GM12878 (cell line): ENCODE measurements at regions not wholly inside any gene's neighbourhood (a gene's known extent, or its start where the extent isn't known, plus 50 kb on each side); places are given as distances from the start of the nearest gene placed in this dataset.

Experiments used
- ATAC-seq: fragments of 200-7000 bp; cut with Tn5 transposase; 3 replicates; pipeline ENCODE4 v1.9.1; 2020; ENCODE audit warnings: mild to moderate bottlenecking, moderate library complexity
- BruUV-seq: library from RNA; stranded (reverse); fragments of 400-500 nt; replicated peaks from 2 replicates; lab custom pipeline; 2021; lab: Mats Ljungman, UMichigan
- CTCF ChIA-PET: fragments of 300-600 bp; sonication (Branson Sonifier 250); formaldehyde crosslinking; extraction: SDS; loops from one replicate; lab custom pipeline; 2021; ENCODE audit warnings: inconsistent platforms; lab: Yijun Ruan, JAX
- POLR2A ChIA-PET: fragments of 350-600 bp; formaldehyde crosslinking; extraction: SDS; loops from one replicate; lab custom pipeline; 2021; ENCODE audit warnings: inconsistent platforms; lab: Charles Lee
- RAD21 ChIA-PET: fragments of 300-600 bp; sonication (Branson Sonifier 250); formaldehyde crosslinking; loops from one replicate; lab custom pipeline; 2023; ENCODE audit warnings: antibody characterized with exemption; ENCODE audit not compliant: unreplicated experiment; lab: Charles Lee
- SMC1A ChIA-PET: fragments of 300-600 bp; sonication (Branson Sonifier 250); formaldehyde crosslinking; loops from one replicate; lab custom pipeline; 2023; ENCODE audit not compliant: unreplicated experiment, uncharacterized antibody; lab: Charles Lee
- DNase-seq: peaks from one replicate; pipeline ENCODE4 v3.0.0-alpha.2; 2011; ENCODE audit warnings: low read depth, low spot score
- FAIRE-seq: peaks from 3 replicates; lab custom pipeline; 2011; peaks lifted over from hg19 to GRCh38; lab: Jason Lieb, UNC
- H2AFZ ChIP-seq: 2 replicates; pipeline ENCODE4 v1.6.0; 2011; ENCODE audit warnings: low read depth, low read length, control low read depth; ENCODE audit not compliant: control insufficient read depth
- H3K27ac ChIP-seq: 2 replicates; pipeline ENCODE4 v1.5.1; 2011; ENCODE audit warnings: control low read depth; ENCODE audit not compliant: control insufficient read depth, insufficient read depth
- H3K27me3 ChIP-seq, 2 experiments: replicated peaks in 1 of 2; 2 replicates each; pipeline versions ENCODE4 v1.6.0 to v1.6.1; 2011; ENCODE audit warnings: low read length in 1 of 2; ENCODE audit not compliant: control insufficient read depth in 2 of 2, insufficient read depth in 2 of 2
- H3K36me3 ChIP-seq, 2 experiments: 2 replicates each; pipeline ENCODE4 v1.5.1; 2011; ENCODE audit warnings: low read length in 1 of 2; ENCODE audit not compliant: control insufficient read depth in 2 of 2, insufficient read depth in 2 of 2
- H3K4me1 ChIP-seq: 2 replicates; pipeline ENCODE4 v1.6.1; 2011; ENCODE audit warnings: mild to moderate bottlenecking, low read length, moderate library complexity, mixed read lengths; ENCODE audit not compliant: control insufficient read depth, insufficient read depth
- H3K4me2 ChIP-seq: 2 replicates; pipeline ENCODE4 v1.6.0; 2011; ENCODE audit warnings: control low read depth; ENCODE audit not compliant: control insufficient read depth, insufficient read depth
- H3K4me3 ChIP-seq: fragments of 200-600 bp; sonication (generic); 2 replicates; pipeline ENCODE4 v1.5.1; 2016
- H3K79me2 ChIP-seq: 2 replicates; pipeline ENCODE4 v1.6.0; 2011; ENCODE audit warnings: low read length; ENCODE audit not compliant: control insufficient read depth, insufficient read depth
- H3K9ac ChIP-seq: 2 replicates; pipeline ENCODE4 v1.8.0; 2011; ENCODE audit warnings: low read length, control low read depth, mixed read lengths; ENCODE audit not compliant: control insufficient read depth, insufficient read depth
- H3K9me3 ChIP-seq: replicated peaks from 3 replicates; pipeline ENCODE4 v1.5.1; 2011; ENCODE audit warnings: mild to moderate bottlenecking, low read length; ENCODE audit not compliant: control insufficient read depth, insufficient read depth
- H4K20me1 ChIP-seq: 2 replicates; pipeline ENCODE4 v1.6.0; 2011; ENCODE audit not compliant: control insufficient read depth, insufficient read depth
- BHLHE40 ChIP-seq, 2 experiments: fragments of 450-650 bp in 1 of 2; IDR thresholded peaks; 2 replicates each; pipeline ENCODE4 v1.6.1; 2011 to 2017; ENCODE audit warnings: low read depth in 2 of 2, borderline replicate concordance in 1 of 2, improper control_type of control experiment in 1 of 2, low read length in 1 of 2, mild to moderate bottlenecking in 1 of 2
- CBX5 ChIP-seq: sonication (generic); IDR thresholded peaks from 2 replicates; pipeline ENCODE4 v1.6.1; 2016; ENCODE audit warnings: low read depth, moderate library complexity, mild to moderate bottlenecking, inconsistent platforms
- CEBPB ChIP-seq, 2 experiments: fragments of 150-350 bp in 1 of 2; IDR thresholded peaks; 2 replicates each; pipeline ENCODE4 v1.6.1; 2012 to 2014; ENCODE audit warnings: low read depth in 2 of 2, low read length in 2 of 2, borderline replicate concordance in 1 of 2, inconsistent platforms in 1 of 2
- EED ChIP-seq: sonication (generic); IDR thresholded peaks from 2 replicates; pipeline ENCODE4 v1.6.1; 2016; ENCODE audit warnings: antibody characterized with exemption, low read depth
- JUNB ChIP-seq: IDR thresholded peaks from 2 replicates; pipeline ENCODE4 v1.6.1; 2016; ENCODE audit warnings: antibody characterized with exemption, mild to moderate bottlenecking
- RBBP5 ChIP-seq: fragments of 200-600 bp; sonication (generic); conservative IDR thresholded peaks from 2 replicates; pipeline ENCODE4 v1.6.1; 2016
- RELA ChIP-seq: fragments of 450-650 bp; IDR thresholded peaks from 2 replicates; pipeline ENCODE4 v1.8.0; 2014; ENCODE audit warnings: borderline replicate concordance; ENCODE audit not compliant: partially characterized antibody
- WRNIP1 ChIP-seq: IDR thresholded peaks from 2 replicates; pipeline ENCODE4 v1.6.1; 2011; ENCODE audit warnings: low read depth, low read length, improper control_type of control experiment, borderline replicate concordance
- whole genome bisulfite sequencing: methylation state at CpG from one replicate; pipeline ENCODE4 v1.1.6; 2016; ENCODE audit warnings: low lambda C conversion rate; ENCODE audit not compliant: insufficient replicate concordance, insufficient coverage; ENCODE audit errors: missing lambda C conversion rate; 5-methylcytosine and 5-hydroxymethylcytosine counted together
- in situ Hi-C: fragments of 300-500 bp; cut with MboI; formaldehyde crosslinking; loops from 9 replicates; pipeline ENCODE4 v1.14.3; 2018; ENCODE audit warnings: mixed read lengths
- intact Hi-C: fragments of 100-400 bp; cut with micrococcal nuclease; formaldehyde crosslinking; loops from one replicate; pipeline ENCODE4 v1.14.2; 2022; ENCODE audit not compliant: unreplicated experiment

DNA sequence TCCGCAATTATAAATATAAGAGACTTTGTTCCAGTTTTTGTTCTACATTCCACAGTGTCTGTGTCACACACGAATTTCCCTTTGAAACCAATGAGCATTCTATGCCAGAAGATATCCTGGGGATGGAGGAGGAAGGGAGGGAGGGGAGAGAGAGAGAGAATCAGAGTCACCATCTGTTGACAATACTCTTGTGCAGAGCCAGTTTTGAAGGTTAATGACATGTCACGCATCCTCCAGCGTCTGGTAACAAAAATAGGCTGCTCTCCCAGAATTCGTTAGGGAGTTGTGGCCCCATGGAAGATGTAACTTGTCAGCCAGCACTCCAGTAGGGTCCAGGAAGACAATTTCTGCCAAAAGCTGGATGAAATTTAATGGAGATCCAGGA lies 213.5 kb upstream of the KRR1 start:
- Histone ChIP-seq H3K36me3 (no peaks in the 10 kb centered on the region), H3K9me3 (no peaks in the 10 kb centered on the region), H3K4me3 (no peak overlapping the region), H3K27me3 (no peaks in the 10 kb centered on the region), H2AFZ (no peak overlapping the region), H3K4me2 (no peak overlapping the region), H3K79me2 (no peaks in the 10 kb centered on the region), H4K20me1 (no peaks in the 10 kb centered on the region), H3K27ac (no peak overlapping the region), H3K9ac (no peak overlapping the region), H3K4me1 (no peaks in the 10 kb centered on the region)
- CTCF ChIA-PET = interaction anchor here (0.7 kb wide), 1 partner anchor 309 kb away, joined by 3 read pairs; no protein-coding TSS in a partner anchor
- no peak for DNase-seq
- POLR2A ChIA-PET = interaction anchor here (0.9 kb wide), 1 partner anchor 15 kb away, joined by 4 read pairs; no protein-coding TSS in a partner anchor
- no peak for TF ChIP-seq JUNB
- TF ChIP-seq BHLHE40 (IDR thresholded peaks at IDR 0.05; ENCODE audit: borderline replicate concordance in 1 of 2, low read depth in 2 of 2, low read length in 1 of 2) = no peak
- TF ChIP-seq CEBPB (IDR thresholded peaks at IDR 0.05; ENCODE audit: borderline replicate concordance in 1 of 2, low read depth in 2 of 2, low read length in 2 of 2) = no peak
- no peak for TF ChIP-seq CBX5
- TF ChIP-seq EED = no peak
- TF ChIP-seq RBBP5 = no peak
- TF ChIP-seq WRNIP1 = no peak
- TF ChIP-seq RELA = no peak
- WGBS = 67% methylated on average over 5 of the region's 5 CpGs
- RAD21 ChIA-PET = no interaction called here
- no peak for ATAC-seq
- SMC1A ChIA-PET = interaction anchor here (1.2 to 1.7 kb wide), 2 partner anchors 13 to 25 kb away, joined by 3 to 4 read pairs; no protein-coding TSS in a partner anchor
- no peak for FAIRE-seq
- BruUV-seq = no TSS peak
- intact Hi-C loops = loop anchor here (5.0 kb wide), 1 partner anchor 83 kb away; no protein-coding TSS in a partner anchor
- in situ Hi-C loops = no loop called here
